ENCODE measurements at regions not wholly inside any gene's neighbourhood (a gene's known extent, or its start where the extent isn't known, plus 50 kb on each side); places are given as distances from the start of the nearest gene placed in this dataset.

DNA sequence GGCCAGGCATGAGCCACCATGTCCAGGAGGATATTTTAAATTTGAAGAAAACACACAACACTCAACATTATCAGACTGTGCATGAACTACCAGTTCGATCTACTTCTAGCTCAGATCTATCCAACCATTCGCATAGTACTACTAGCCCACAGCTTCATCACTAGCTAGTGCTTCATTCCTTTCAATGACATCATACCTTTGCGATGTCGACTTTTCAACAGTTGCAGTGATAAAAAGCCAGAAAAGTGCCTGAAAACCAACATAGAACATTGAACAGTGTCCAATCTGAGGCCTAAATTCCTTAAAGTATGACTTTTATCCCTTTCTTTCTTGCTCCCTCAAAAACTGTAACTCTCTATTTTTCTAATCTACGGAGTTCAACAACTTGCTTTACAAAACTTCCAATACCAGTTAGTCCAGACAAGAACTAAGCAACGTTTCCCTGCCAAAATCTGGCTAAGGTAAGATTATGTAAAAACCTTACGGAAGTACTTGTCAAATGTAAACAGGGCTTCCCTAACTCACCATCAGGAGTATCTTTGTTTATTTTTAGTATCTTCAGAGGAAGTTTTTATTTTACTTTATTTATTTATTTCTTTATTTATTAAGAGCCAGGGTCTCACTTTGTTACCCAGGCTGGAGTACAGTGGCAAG lies 434.0 kb upstream of the JARID2 start:
- no peak for TF ChIP-seq POLR2A (IDR thresholded peaks at IDR 0.05)
- TF ChIP-seq, protein P1, sequence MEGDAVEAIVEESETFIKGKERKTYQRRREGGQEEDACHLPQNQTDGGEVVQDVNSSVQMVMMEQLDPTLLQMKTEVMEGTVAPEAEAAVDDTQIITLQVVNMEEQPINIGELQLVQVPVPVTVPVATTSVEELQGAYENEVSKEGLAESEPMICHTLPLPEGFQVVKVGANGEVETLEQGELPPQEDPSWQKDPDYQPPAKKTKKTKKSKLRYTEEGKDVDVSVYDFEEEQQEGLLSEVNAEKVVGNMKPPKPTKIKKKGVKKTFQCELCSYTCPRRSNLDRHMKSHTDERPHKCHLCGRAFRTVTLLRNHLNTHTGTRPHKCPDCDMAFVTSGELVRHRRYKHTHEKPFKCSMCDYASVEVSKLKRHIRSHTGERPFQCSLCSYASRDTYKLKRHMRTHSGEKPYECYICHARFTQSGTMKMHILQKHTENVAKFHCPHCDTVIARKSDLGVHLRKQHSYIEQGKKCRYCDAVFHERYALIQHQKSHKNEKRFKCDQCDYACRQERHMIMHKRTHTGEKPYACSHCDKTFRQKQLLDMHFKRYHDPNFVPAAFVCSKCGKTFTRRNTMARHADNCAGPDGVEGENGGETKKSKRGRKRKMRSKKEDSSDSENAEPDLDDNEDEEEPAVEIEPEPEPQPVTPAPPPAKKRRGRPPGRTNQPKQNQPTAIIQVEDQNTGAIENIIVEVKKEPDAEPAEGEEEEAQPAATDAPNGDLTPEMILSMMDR (IDR thresholded peaks at IDR 0.05), result no peak
- no peak for TF ChIP-seq EP300 (IDR thresholded peaks at IDR 0.05)
